ENCODE measurements at regions not wholly inside any gene's neighbourhood (a gene's known extent, or its start where the extent isn't known, plus 50 kb on each side); places are given as distances from the start of the nearest gene placed in this dataset.

- no peak for TF ChIP-seq CTCF (optimal IDR thresholded peaks at IDR 0.05 in 1 of 3, IDR thresholded peaks at IDR 0.05 in 1 of 3, conservative IDR thresholded peaks at IDR 0.05 in 1 of 3; ENCODE audit: extremely low read depth in 1 of 3, insufficient read depth in 2 of 3, low read length in 3 of 3)
- TF ChIP-seq EZH2 (IDR thresholded peaks at IDR 0.05; ENCODE audit: low read length) = no peak
Measured at GRCh38 chr1:162913345-162913744, 52.4 kb upstream of the CCDC190 start.
